ENCODE measurements at regions not wholly inside any gene's neighbourhood (a gene's known extent, or its start where the extent isn't known, plus 50 kb on each side); places are given as distances from the start of the nearest gene placed in this dataset.

DNA sequence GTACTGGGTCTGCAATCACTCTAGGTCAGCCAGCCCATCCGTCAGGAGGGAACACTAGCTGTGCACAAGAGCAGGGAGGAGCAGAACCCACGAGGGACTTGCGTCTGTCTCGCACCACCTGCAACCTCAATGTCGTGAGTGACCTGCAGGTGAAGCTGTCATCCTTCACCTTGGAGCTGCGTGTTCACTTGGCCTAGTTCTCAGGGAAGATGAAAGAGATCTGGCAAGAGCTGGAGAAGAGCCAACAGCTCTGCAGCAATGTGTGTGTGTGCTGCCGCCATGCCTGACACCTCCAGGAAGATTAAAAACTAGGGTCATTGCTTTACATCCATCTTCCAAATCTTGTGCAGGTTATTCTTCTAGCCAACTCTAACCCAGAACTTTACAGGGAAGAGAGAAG lies 117.6 kb upstream of the MRI1 start:
- TF ChIP-seq, protein P1, sequence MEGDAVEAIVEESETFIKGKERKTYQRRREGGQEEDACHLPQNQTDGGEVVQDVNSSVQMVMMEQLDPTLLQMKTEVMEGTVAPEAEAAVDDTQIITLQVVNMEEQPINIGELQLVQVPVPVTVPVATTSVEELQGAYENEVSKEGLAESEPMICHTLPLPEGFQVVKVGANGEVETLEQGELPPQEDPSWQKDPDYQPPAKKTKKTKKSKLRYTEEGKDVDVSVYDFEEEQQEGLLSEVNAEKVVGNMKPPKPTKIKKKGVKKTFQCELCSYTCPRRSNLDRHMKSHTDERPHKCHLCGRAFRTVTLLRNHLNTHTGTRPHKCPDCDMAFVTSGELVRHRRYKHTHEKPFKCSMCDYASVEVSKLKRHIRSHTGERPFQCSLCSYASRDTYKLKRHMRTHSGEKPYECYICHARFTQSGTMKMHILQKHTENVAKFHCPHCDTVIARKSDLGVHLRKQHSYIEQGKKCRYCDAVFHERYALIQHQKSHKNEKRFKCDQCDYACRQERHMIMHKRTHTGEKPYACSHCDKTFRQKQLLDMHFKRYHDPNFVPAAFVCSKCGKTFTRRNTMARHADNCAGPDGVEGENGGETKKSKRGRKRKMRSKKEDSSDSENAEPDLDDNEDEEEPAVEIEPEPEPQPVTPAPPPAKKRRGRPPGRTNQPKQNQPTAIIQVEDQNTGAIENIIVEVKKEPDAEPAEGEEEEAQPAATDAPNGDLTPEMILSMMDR (IDR thresholded peaks at IDR 0.05 in 8 of 11, conservative IDR thresholded peaks at IDR 0.05 in 3 of 11) = no peak
- TF ChIP-seq POLR2A (IDR thresholded peaks at IDR 0.05) = no peak
